ENCODE measurements at regions not wholly inside any gene's neighbourhood (a gene's known extent, or its start where the extent isn't known, plus 50 kb on each side); places are given as distances from the start of the nearest gene placed in this dataset.

DNA sequence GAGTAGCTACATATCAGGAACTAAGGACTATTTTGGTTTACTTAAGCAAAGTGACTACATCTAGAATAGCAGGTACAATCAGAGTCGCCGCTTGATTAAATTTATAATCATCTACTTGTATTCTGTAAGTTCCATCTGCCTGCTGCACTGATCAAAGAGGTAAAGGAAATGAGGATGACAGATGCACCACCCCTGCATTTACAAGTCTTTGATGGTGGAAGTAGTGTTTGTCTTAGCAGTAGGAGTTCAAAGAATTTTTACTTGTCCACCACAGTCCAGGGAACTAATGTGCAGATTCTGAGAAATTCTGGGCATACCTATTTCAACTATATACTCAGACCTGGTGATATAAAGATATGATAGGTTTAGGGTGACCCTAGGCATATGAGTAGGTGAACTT is 184.1 kb upstream of the IVNS1ABP start:
- WGBS, 5 donors, result 87 to 94% (median 92%) methylated on average over 2 of the region's 2 CpGs
- Histone ChIP-seq H3K9me3 (peaks cover 0 to 9% (median 2%) of the 10 kb centered on the region in 8 donors), H3K4me1 (no peaks in the 10 kb centered on the region), H3K27me3 (replicated peaks in 1 of 7) (no peaks in the 10 kb centered on the region), H3K4me3 (no peak overlapping the region), H3K36me3 (no peaks in the 10 kb centered on the region), H3K27ac (no peak overlapping the region)
- TF ChIP-seq POLR2AphosphoS5 (IDR thresholded peaks at IDR 0.05), result no peak
- TF ChIP-seq, protein P1, sequence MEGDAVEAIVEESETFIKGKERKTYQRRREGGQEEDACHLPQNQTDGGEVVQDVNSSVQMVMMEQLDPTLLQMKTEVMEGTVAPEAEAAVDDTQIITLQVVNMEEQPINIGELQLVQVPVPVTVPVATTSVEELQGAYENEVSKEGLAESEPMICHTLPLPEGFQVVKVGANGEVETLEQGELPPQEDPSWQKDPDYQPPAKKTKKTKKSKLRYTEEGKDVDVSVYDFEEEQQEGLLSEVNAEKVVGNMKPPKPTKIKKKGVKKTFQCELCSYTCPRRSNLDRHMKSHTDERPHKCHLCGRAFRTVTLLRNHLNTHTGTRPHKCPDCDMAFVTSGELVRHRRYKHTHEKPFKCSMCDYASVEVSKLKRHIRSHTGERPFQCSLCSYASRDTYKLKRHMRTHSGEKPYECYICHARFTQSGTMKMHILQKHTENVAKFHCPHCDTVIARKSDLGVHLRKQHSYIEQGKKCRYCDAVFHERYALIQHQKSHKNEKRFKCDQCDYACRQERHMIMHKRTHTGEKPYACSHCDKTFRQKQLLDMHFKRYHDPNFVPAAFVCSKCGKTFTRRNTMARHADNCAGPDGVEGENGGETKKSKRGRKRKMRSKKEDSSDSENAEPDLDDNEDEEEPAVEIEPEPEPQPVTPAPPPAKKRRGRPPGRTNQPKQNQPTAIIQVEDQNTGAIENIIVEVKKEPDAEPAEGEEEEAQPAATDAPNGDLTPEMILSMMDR (IDR thresholded peaks at IDR 0.05 in 8 of 11, conservative IDR thresholded peaks at IDR 0.05 in 3 of 11), result no peak
- no peak for TF ChIP-seq POLR2A (IDR thresholded peaks at IDR 0.05)
- intact Hi-C loops (cut with DNase I; ENCODE audit: low total_unique reads), result no loop called here
- no peak for DNase-seq

DNA sequence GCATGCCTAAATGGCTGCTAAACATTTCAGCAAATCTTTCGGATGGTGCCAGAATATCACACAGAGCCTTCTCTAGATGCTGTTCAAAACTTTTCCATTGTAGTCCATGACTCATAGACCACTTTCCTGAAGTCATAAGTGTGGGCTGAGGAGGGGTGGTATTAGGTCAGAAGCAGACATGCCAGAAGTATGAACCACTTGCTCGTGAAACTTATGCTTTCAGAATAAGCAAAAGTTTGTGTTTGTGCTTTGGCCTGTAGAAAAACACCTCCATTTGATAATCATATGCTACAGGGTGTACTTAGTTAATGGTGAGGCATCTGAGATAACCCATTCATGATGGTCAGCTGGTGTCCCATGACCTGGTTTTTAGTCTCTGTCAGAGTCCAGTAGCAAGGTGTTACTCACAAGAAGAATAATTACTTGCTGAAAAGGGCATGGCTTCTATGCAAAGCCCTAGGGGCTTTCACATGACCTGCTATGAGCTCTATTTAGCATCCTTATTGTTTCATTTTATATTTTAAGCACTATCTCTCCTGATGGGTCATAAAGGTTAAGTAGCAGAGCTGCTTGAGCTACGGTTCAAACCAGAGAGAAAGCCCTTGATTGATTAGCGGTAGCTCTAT is 183.1 kb upstream of the IVNS1ABP start:
- H3K27me3 ChIP-seq (replicated peaks in 1 of 7), result no peaks in the 10 kb centered on the region
- H3K9me3 ChIP-seq, result no peaks in the 10 kb centered on the region
- WGBS, 5 donors, result 62 to 85% (median 75%) methylated on average over 4 of the region's 4 CpGs
- H3K4me3 ChIP-seq, result no peak overlapping the region
- intact Hi-C loops (cut with DNase I; ENCODE audit: low total_unique reads), result no loop called here
- no peak for TF ChIP-seq POLR2AphosphoS5 (IDR thresholded peaks at IDR 0.05)
- peaks cover 0 to 6% (median 3%) of the 10 kb centered on the region in 6 donors for H3K4me1 ChIP-seq
- no peak overlapping the region for H3K27ac ChIP-seq
- H3K36me3 ChIP-seq, result no peaks in the 10 kb centered on the region
- DNase-seq, result no peak

DNA sequence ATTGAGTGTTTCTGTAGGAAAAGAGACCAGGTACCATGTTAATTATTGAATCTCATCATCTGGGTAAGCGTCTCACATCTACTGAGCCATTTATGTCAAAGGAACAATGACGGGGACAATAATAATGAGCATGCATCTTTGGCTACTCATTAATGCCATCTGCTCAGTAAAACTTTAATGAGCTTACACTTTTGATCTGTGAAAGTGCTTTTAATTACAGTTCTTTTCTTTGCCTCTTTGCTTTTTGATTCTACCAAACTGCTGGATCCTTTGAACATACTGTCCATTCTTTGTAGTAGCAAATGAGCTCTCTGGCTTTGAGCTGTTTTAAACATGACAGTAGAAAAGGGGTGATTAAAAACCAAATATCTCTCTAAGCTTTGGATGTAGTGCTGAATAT is 181.2 kb upstream of the IVNS1ABP start:
- no peaks in the 10 kb centered on the region for H3K9me3 ChIP-seq
- H3K27me3 ChIP-seq (replicated peaks in 1 of 7), result no peaks in the 10 kb centered on the region
- 89 to 100% (median 97%) methylated on average over 2 of the region's 2 CpGs for WGBS, 5 donors
- no peaks in the 10 kb centered on the region for H3K36me3 ChIP-seq
- intact Hi-C loops (cut with DNase I; ENCODE audit: low total_unique reads), result no loop called here
- TF ChIP-seq, protein P1 (IDR thresholded peaks at IDR 0.05 in 8 of 11, conservative IDR thresholded peaks at IDR 0.05 in 3 of 11), result no peak
- no peak for TF ChIP-seq POLR2A (IDR thresholded peaks at IDR 0.05)
- no peak overlapping the region for H3K27ac ChIP-seq
- DNase-seq, result no peak
- no peak overlapping the region for H3K4me3 ChIP-seq
- H3K4me1 ChIP-seq, result peaks cover 0 to 9% (median 6%) of the 10 kb centered on the region in 6 donors

DNA sequence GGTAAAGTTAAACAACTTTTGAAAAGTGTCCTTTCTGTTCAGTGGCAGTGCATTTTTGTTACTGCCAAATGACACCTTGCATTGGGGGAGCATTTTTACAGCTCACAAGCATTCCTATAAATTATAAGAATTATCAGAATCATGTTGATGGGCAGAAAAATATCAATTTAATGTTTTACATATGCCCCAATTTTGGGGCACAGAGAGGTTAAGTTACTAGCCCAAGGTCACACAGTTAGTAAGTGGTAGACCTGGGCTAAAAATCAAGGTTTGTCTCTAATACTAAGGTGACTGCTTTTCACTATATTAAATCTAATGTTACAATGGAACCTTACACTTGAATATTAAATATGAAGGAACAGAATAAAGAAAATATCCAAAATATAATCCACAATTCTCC is 180.1 kb upstream of the IVNS1ABP start:
- TF ChIP-seq, protein P1 (IDR thresholded peaks at IDR 0.05 in 8 of 11, conservative IDR thresholded peaks at IDR 0.05 in 3 of 11), result no peak
- TF ChIP-seq POLR2AphosphoS5 (IDR thresholded peaks at IDR 0.05), result no peak
- no peak for TF ChIP-seq POLR2A (IDR thresholded peaks at IDR 0.05)
- H3K4me1 ChIP-seq, result peaks cover 0 to 9% (median 6%) of the 10 kb centered on the region in 6 donors
- DNase-seq, result no peak
- no peaks in the 10 kb centered on the region for H3K36me3 ChIP-seq
- no peak overlapping the region for H3K27ac ChIP-seq
- no peaks in the 10 kb centered on the region for H3K27me3 ChIP-seq (replicated peaks in 1 of 7)
- intact Hi-C loops (cut with DNase I; ENCODE audit: low total_unique reads), result no loop called here
- H3K9me3 ChIP-seq, result no peaks in the 10 kb centered on the region
- no peak overlapping the region for H3K4me3 ChIP-seq

DNA sequence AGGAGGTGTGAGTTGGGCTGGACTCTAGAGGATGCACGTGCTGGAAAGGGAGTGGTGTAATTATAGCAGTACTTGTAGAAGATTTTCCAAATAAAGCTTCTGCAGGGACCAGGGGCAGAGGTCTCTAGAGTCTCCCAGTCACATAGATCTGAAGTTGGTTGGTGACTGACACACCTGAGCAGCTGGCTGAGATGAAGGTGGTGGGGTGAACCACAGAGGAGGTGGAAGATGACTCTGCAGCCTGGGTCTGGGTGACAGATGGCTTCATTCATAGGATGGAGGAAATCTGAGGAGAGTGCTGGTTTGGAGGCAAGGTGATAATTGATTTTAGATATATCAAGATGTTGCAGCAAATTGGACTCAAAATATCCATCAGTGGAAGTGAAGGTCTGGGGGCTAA is 178.9 kb upstream of the IVNS1ABP start:
- Histone ChIP-seq H3K27me3 (replicated peaks in 1 of 7) (no peaks in the 10 kb centered on the region), H3K4me1 (peaks cover 0 to 9% (median 6%) of the 10 kb centered on the region in 6 donors), H3K9me3 (no peaks in the 10 kb centered on the region), H3K27ac (no peak overlapping the region), H3K36me3 (no peaks in the 10 kb centered on the region), H3K4me3 (no peak overlapping the region)
- no peak for DNase-seq
- 63 to 85% (median 76%) methylated on average over 1 of the region's 1 CpG for whole genome bisulfite sequencing, 5 donors
- intact Hi-C loops (cut with DNase I; ENCODE audit: low total_unique reads), result no loop called here
- TF ChIP-seq POLR2A (IDR thresholded peaks at IDR 0.05) (no peak), POLR2AphosphoS5 (IDR thresholded peaks at IDR 0.05) (no peak)
- TF ChIP-seq, protein P1 (IDR thresholded peaks at IDR 0.05 in 8 of 11, conservative IDR thresholded peaks at IDR 0.05 in 3 of 11), result no peak
